Glomerular endothelial cell (primary cell): ENCODE measurements at regions not wholly inside any gene's neighbourhood (a gene's known extent, or its start where the extent isn't known, plus 50 kb on each side); places are given as distances from the start of the nearest gene placed in this dataset.

ENCODE experiments used
- DNase-seq: peaks from one replicate; pipeline ENCODE4 v3.0.0-alpha.2; 2011; ENCODE audit warnings: low read depth, low spot score; ENCODE audit errors: extremely low read depth

GRCh38 chr2:83587309-83587708, 871.8 kb downstream of the SUCLG1 start:
- DNase-seq = no peak

- DNase-seq = no peak
Measured at GRCh38 chr2:83585250-83585649, 873.8 kb downstream of the SUCLG1 start.

- DNase-seq = no peak
Measured at GRCh38 chr2:83584672-83585071, 874.4 kb downstream of the SUCLG1 start.

- no peak for DNase-seq
Measured at GRCh38 chr2:83582589-83582988, 876.5 kb downstream of the SUCLG1 start.

GRCh38 chr2:83579507-83579906, 879.6 kb downstream of the SUCLG1 start:
- no peak for DNase-seq

GRCh38 chr2:83578405-83578804, 880.7 kb downstream of the SUCLG1 start:
- DNase-seq = no peak

- DNase-seq = no peak
Measured at GRCh38 chr2:83574614-83575013, 884.5 kb downstream of the SUCLG1 start.

GRCh38 chr2:83573060-83573459, 886.0 kb downstream of the SUCLG1 start:
- no peak for DNase-seq

- DNase-seq = no peak
Measured at GRCh38 chr2:83572400-83572799, 886.7 kb downstream of the SUCLG1 start.

GRCh38 chr2:83567551-83567950, 891.5 kb downstream of the SUCLG1 start:
- no peak for DNase-seq

- no peak for DNase-seq
Measured at GRCh38 chr2:83565626-83566025, 893.5 kb downstream of the SUCLG1 start.

- no peak for DNase-seq
Measured at GRCh38 chr2:83565181-83565580, 893.9 kb downstream of the SUCLG1 start.

GRCh38 chr2:83561592-83561991, 897.5 kb downstream of the SUCLG1 start:
- DNase-seq = no peak

GRCh38 chr2:83536556-83536955, 922.5 kb downstream of the SUCLG1 start:
- DNase-seq = no peak

GRCh38 chr2:83534416-83534815, 924.7 kb downstream of the SUCLG1 start:
- DNase-seq = no peak

- DNase-seq = no peak
Measured at GRCh38 chr2:83531206-83531826, 927.8 kb downstream of the SUCLG1 start.

GRCh38 chr2:83528767-83529166, 930.3 kb downstream of the SUCLG1 start:
- no peak for DNase-seq

- DNase-seq = no peak
Measured at GRCh38 chr2:83522891-83523493, 936.1 kb downstream of the SUCLG1 start.

GRCh38 chr2:83517727-83518368, 941.2 kb downstream of the SUCLG1 start:
- no peak for DNase-seq

- DNase-seq = no peak
Measured at GRCh38 chr2:83516503-83516902, 942.6 kb downstream of the SUCLG1 start.

GRCh38 chr2:83487451-83487850, 971.6 kb downstream of the SUCLG1 start:
- DNase-seq = no peak

- no peak for DNase-seq
Measured at GRCh38 chr2:83481436-83481835, 977.6 kb downstream of the SUCLG1 start.
